ENCODE measurements at regions not wholly inside any gene's neighbourhood (a gene's known extent, or its start where the extent isn't known, plus 50 kb on each side); places are given as distances from the start of the nearest gene placed in this dataset.

GRCh38 chr18:60112369-60112768 lies 212.6 kb downstream of the PMAIP1 start:
- TF ChIP-seq EZH2 (IDR thresholded peaks at IDR 0.05) (no peak), POLR2AphosphoS5 (IDR thresholded peaks at IDR 0.05; ENCODE audit: borderline replicate concordance, low read depth, low read length) (no peak), FOXP2 (optimal IDR thresholded peaks at IDR 0.05; ENCODE audit: control extremely low read depth, extremely low read length, insufficient read depth) (no peak)

All from SK-N-MC (cell line).